ENCODE measurements at regions not wholly inside any gene's neighbourhood (a gene's known extent, or its start where the extent isn't known, plus 50 kb on each side); places are given as distances from the start of the nearest gene placed in this dataset.

- DNase-seq, result no peak
Observed at GRCh38 chr13:105403086-105403485, 1132.4 kb downstream of the EFNB2 start.

- no peak for DNase-seq
Observed at GRCh38 chr13:105395041-105395440, 1140.4 kb downstream of the EFNB2 start.

- no peak for DNase-seq
Observed at GRCh38 chr13:105389373-105389772, 1146.1 kb downstream of the EFNB2 start.

- no peak for DNase-seq
Observed at GRCh38 chr13:105377452-105377851, 1158.0 kb downstream of the EFNB2 start.

GRCh38 chr13:105370011-105370650 is 1165.3 kb downstream of the EFNB2 start:
- DNase-seq, result no peak

GRCh38 chr13:105368781-105369180 is 1166.7 kb downstream of the EFNB2 start:
- no peak for DNase-seq

GRCh38 chr13:105365831-105366230 is 1169.6 kb downstream of the EFNB2 start:
- no peak for DNase-seq

- DNase-seq, result no peak
Observed at GRCh38 chr13:105365021-105365550, 1170.4 kb downstream of the EFNB2 start.

GRCh38 chr13:105364191-105364590 is 1171.3 kb downstream of the EFNB2 start:
- no peak for DNase-seq

- DNase-seq, result no peak
Observed at GRCh38 chr13:105363261-105364190, 1171.9 kb downstream of the EFNB2 start.

- DNase-seq, result no peak
Observed at GRCh38 chr13:105353654-105354053, 1181.8 kb downstream of the EFNB2 start.

- DNase-seq, result no peak
Observed at GRCh38 chr13:105349082-105349723, 1186.3 kb downstream of the EFNB2 start.

GRCh38 chr13:105346141-105346775 is 1189.2 kb downstream of the EFNB2 start:
- no peak for DNase-seq

GRCh38 chr13:105345730-105346129 is 1189.7 kb downstream of the EFNB2 start:
- DNase-seq, result no peak

GRCh38 chr13:105345131-105345530 is 1190.3 kb downstream of the EFNB2 start:
- no peak for DNase-seq

- no peak for DNase-seq
Observed at GRCh38 chr13:105343134-105343806, 1192.2 kb downstream of the EFNB2 start.

- DNase-seq, result no peak
Observed at GRCh38 chr13:105342281-105342820, 1193.1 kb downstream of the EFNB2 start.

GRCh38 chr13:105341758-105342157 is 1193.7 kb downstream of the EFNB2 start:
- no peak for DNase-seq

- DNase-seq, result no peak
Observed at GRCh38 chr13:105341256-105341655, 1194.2 kb downstream of the EFNB2 start.

- no peak for DNase-seq
Observed at GRCh38 chr13:105340061-105340606, 1195.3 kb downstream of the EFNB2 start.

- DNase-seq, result no peak
Observed at GRCh38 chr13:105338773-105339172, 1196.7 kb downstream of the EFNB2 start.

GRCh38 chr13:105338006-105338405 is 1197.5 kb downstream of the EFNB2 start:
- DNase-seq, result no peak
